Neural cell (in vitro differentiated cells): ENCODE measurements at regions not wholly inside any gene's neighbourhood (a gene's known extent, or its start where the extent isn't known, plus 50 kb on each side); places are given as distances from the start of the nearest gene placed in this dataset.

Experiments used
- H2AFZ ChIP-seq: fragments of 200-600, 300-800 bp; sonication (generic), shearing (Covaris generic); 2 replicates; pipeline ENCODE4 v1.6.0; 2014; ENCODE audit warnings: low read depth, mild to moderate bottlenecking, antibody characterized with exemption, low read length, moderate library complexity
- H3F3A ChIP-seq: fragments of 200-600 bp; shearing (Covaris generic); 2 replicates; pipeline ENCODE4 v1.6.1; 2016; ENCODE audit warnings: mild to moderate bottlenecking, moderate library complexity, mixed read lengths, antibody characterized with exemption, low read length; ENCODE audit not compliant: insufficient read depth, poor library complexity, severe bottlenecking
- H3K27ac ChIP-seq: fragments of 200-600, 300-800 bp; sonication (generic), shearing (Covaris generic); 2 replicates; pipeline ENCODE4 v1.5.1; 2014; ENCODE audit warnings: mild to moderate bottlenecking, low read length, moderate library complexity
- H3K27me3 ChIP-seq: fragments of 300-800, 200-600 bp; sonication (generic), shearing (Covaris generic); 2 replicates; pipeline ENCODE4 v1.6.0; 2014; ENCODE audit warnings: mild to moderate bottlenecking, low read depth, low read length, moderate library complexity; ENCODE audit not compliant: insufficient read depth
- H3K36me3 ChIP-seq: fragments of 300-800, 200-600 bp; sonication (generic), shearing (Covaris generic); 2 replicates; pipeline ENCODE4 v1.5.1; 2014; ENCODE audit warnings: mild to moderate bottlenecking, antibody characterized with exemption, low read length, moderate library complexity; ENCODE audit not compliant: insufficient read depth
- H3K4me2 ChIP-seq: fragments of 300-800, 200-600 bp; sonication (generic), shearing (Covaris generic); 2 replicates; pipeline ENCODE4 v1.6.0; 2014; ENCODE audit warnings: mild to moderate bottlenecking, low read length
- H3K4me3 ChIP-seq: fragments of 300-800, 200-600 bp; sonication (generic), shearing (Covaris generic); 2 replicates; pipeline ENCODE4 v1.5.1; 2014; ENCODE audit warnings: mild to moderate bottlenecking, low read length, moderate library complexity
- H3K79me2 ChIP-seq: fragments of 200-600 bp; shearing (Covaris generic); replicated peaks from 2 replicates; pipeline ENCODE4 v1.6.0; 2014; ENCODE audit warnings: mild to moderate bottlenecking, low read length, moderate library complexity; ENCODE audit not compliant: insufficient read depth
- H3K9ac ChIP-seq: fragments of 300-800, 200-600 bp; sonication (generic), shearing (Covaris generic); 2 replicates; pipeline ENCODE4 v1.6.1; 2016; ENCODE audit warnings: mild to moderate bottlenecking, low read length, mixed read lengths
- H3K9me2 ChIP-seq: fragments of 200-600 bp; shearing (Covaris generic); 2 replicates; pipeline ENCODE4 v1.6.1; 2016; ENCODE audit warnings: mild to moderate bottlenecking, low read length, mixed read lengths; ENCODE audit not compliant: insufficient read depth
- H3K9me3 ChIP-seq: fragments of 200-600, 300-800 bp; sonication (generic), shearing (Covaris generic); 2 replicates; pipeline ENCODE4 v1.6.1; 2016; ENCODE audit warnings: mild to moderate bottlenecking, mixed run types, low read length, moderate library complexity, mixed read lengths
- H4K20me1 ChIP-seq: fragments of 200-600 bp; shearing (Covaris generic); 2 replicates; pipeline ENCODE4 v1.6.1; 2016; ENCODE audit warnings: mild to moderate bottlenecking, mixed run types; ENCODE audit not compliant: insufficient read depth
- EP300 ChIP-seq: fragments of 450-650 bp; conservative IDR thresholded peaks from 2 replicates; pipeline ENCODE4 v1.6.1; 2014; ENCODE audit warnings: antibody characterized with exemption, mild to moderate bottlenecking, moderate library complexity; ENCODE audit not compliant: poor library complexity, severe bottlenecking
- EZH2 ChIP-seq: fragments of 200-600, 300-800 bp; shearing (Covaris generic), sonication (generic); IDR thresholded peaks from 2 replicates; pipeline ENCODE4 v1.6.1; 2014; ENCODE audit warnings: antibody characterized with exemption, low read length, borderline replicate concordance, mild to moderate bottlenecking; ENCODE audit not compliant: insufficient read depth, poor library complexity, severe bottlenecking
- MXI1 ChIP-seq: fragments of 450-650 bp; conservative IDR thresholded peaks from 2 replicates; pipeline ENCODE4 v1.6.1; 2014; ENCODE audit warnings: antibody characterized with exemption, mild to moderate bottlenecking; ENCODE audit not compliant: poor library complexity, severe bottlenecking
- POLR2AphosphoS5 ChIP-seq: IDR thresholded peaks from 2 replicates; pipeline ENCODE4 v1.6.1; 2012
- RAD21 ChIP-seq: fragments of 450-650 bp; conservative IDR thresholded peaks from 2 replicates; pipeline ENCODE4 v1.6.1; 2014; ENCODE audit warnings: antibody characterized with exemption, mild to moderate bottlenecking, moderate library complexity
- SMC3 ChIP-seq: fragments of 450-650 bp; conservative IDR thresholded peaks from 2 replicates; pipeline ENCODE4 v1.6.1; 2014; ENCODE audit warnings: antibody characterized with exemption, mild to moderate bottlenecking, moderate library complexity; ENCODE audit not compliant: poor library complexity
- TAF1 ChIP-seq: IDR thresholded peaks from 2 replicates; pipeline ENCODE4 v1.6.1; 2012; ENCODE audit warnings: low read depth
- TF ChIP-seq, protein P1 (sequence below): fragments of 450-650 bp; IDR thresholded peaks from 2 replicates; pipeline ENCODE4 v1.5.1; 2014; ENCODE audit warnings: antibody characterized with exemption, mild to moderate bottlenecking, moderate library complexity; ENCODE audit not compliant: poor library complexity, severe bottlenecking
- TF ChIP-seq, protein P2 (sequence below): IDR thresholded peaks from 2 replicates; pipeline ENCODE4 v1.6.1; 2012; ENCODE audit warnings: borderline replicate concordance

DNA sequence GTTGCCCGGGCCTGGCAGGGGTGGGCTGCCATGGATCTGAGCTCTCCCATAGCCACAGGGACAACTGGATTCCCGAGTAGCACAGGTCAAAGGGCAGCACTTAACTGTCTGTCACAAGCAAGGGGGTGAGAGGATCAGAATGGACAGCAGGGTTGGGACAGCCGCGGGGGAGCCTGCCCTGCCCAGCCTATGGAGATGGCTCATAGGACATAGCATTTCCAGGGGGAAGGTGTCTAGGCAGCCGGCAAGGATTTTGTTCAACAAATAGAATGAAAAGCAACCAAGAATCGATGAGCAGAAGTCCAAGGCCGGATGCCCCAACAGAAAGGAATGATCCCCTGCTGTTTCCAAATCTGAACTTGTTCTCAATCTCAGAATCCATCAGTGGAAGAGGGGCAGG lies 92.9 kb downstream of the RPS6KA4 start:
- Histone ChIP-seq H3K27ac (no peak overlapping the region), H3K4me3 (no peak overlapping the region), H4K20me1 (no peaks in the 10 kb centered on the region), H3F3A (no peaks in the 10 kb centered on the region), H3K9me3 (no peaks in the 10 kb centered on the region), H3K36me3 (no peaks in the 10 kb centered on the region), H3K4me2 (no peak overlapping the region), H3K9me2 (no peaks in the 10 kb centered on the region), H3K79me2 (no peaks in the 10 kb centered on the region), H2AFZ (no peak overlapping the region), H3K27me3 (no peaks in the 10 kb centered on the region), H3K9ac (no peak overlapping the region)
- TF ChIP-seq, protein P1, sequence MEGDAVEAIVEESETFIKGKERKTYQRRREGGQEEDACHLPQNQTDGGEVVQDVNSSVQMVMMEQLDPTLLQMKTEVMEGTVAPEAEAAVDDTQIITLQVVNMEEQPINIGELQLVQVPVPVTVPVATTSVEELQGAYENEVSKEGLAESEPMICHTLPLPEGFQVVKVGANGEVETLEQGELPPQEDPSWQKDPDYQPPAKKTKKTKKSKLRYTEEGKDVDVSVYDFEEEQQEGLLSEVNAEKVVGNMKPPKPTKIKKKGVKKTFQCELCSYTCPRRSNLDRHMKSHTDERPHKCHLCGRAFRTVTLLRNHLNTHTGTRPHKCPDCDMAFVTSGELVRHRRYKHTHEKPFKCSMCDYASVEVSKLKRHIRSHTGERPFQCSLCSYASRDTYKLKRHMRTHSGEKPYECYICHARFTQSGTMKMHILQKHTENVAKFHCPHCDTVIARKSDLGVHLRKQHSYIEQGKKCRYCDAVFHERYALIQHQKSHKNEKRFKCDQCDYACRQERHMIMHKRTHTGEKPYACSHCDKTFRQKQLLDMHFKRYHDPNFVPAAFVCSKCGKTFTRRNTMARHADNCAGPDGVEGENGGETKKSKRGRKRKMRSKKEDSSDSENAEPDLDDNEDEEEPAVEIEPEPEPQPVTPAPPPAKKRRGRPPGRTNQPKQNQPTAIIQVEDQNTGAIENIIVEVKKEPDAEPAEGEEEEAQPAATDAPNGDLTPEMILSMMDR = no peak
- no peak for TF ChIP-seq MXI1
- no peak for TF ChIP-seq POLR2AphosphoS5
- no peak for TF ChIP-seq TAF1
- TF ChIP-seq EP300 = no peak
- TF ChIP-seq, protein P2, sequence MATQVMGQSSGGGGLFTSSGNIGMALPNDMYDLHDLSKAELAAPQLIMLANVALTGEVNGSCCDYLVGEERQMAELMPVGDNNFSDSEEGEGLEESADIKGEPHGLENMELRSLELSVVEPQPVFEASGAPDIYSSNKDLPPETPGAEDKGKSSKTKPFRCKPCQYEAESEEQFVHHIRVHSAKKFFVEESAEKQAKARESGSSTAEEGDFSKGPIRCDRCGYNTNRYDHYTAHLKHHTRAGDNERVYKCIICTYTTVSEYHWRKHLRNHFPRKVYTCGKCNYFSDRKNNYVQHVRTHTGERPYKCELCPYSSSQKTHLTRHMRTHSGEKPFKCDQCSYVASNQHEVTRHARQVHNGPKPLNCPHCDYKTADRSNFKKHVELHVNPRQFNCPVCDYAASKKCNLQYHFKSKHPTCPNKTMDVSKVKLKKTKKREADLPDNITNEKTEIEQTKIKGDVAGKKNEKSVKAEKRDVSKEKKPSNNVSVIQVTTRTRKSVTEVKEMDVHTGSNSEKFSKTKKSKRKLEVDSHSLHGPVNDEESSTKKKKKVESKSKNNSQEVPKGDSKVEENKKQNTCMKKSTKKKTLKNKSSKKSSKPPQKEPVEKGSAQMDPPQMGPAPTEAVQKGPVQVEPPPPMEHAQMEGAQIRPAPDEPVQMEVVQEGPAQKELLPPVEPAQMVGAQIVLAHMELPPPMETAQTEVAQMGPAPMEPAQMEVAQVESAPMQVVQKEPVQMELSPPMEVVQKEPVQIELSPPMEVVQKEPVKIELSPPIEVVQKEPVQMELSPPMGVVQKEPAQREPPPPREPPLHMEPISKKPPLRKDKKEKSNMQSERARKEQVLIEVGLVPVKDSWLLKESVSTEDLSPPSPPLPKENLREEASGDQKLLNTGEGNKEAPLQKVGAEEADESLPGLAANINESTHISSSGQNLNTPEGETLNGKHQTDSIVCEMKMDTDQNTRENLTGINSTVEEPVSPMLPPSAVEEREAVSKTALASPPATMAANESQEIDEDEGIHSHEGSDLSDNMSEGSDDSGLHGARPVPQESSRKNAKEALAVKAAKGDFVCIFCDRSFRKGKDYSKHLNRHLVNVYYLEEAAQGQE = no peak
- TF ChIP-seq EZH2 = no peak
- no peak for TF ChIP-seq RAD21
- no peak for TF ChIP-seq SMC3

DNA sequence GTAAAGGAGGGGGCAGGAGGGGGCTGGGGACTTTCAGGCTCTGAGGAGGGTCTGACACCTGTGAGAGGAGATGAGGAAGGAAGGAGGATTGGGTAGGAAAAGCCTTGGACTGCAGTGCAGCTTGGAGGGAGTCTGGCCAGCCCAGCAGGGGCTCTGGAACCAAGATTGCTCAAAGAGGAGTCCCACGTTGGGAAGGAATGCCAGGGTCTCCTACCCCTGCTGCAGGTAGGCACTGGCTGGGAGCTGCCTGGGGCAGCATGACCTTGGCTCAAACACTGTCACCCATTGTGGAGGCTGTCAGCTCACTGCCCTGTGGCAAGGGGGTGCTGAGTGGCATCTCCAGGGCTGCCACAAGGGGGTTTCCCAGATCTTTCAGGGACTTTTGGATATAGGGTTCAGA lies 94.5 kb downstream of the RPS6KA4 start:
- Histone ChIP-seq H3K27me3 (no peaks in the 10 kb centered on the region), H3K79me2 (no peaks in the 10 kb centered on the region), H3F3A (no peaks in the 10 kb centered on the region), H3K9me2 (no peaks in the 10 kb centered on the region), H3K4me2 (no peak overlapping the region), H3K9me3 (no peaks in the 10 kb centered on the region), H4K20me1 (no peaks in the 10 kb centered on the region), H3K9ac (no peak overlapping the region), H3K27ac (no peak overlapping the region), H2AFZ (no peak overlapping the region), H3K4me3 (no peak overlapping the region), H3K36me3 (no peaks in the 10 kb centered on the region)
- TF ChIP-seq SMC3 = no peak
- TF ChIP-seq TAF1 = no peak
- TF ChIP-seq, protein P1 = no peak
- TF ChIP-seq EP300 = no peak
- TF ChIP-seq, protein P2 = no peak
- no peak for TF ChIP-seq RAD21
- TF ChIP-seq EZH2 = no peak
- TF ChIP-seq MXI1 = no peak
- no peak for TF ChIP-seq POLR2AphosphoS5
